Trophoblast cell (in vitro differentiated cells and primary cell): ENCODE measurements at regions not wholly inside any gene's neighbourhood (a gene's known extent, or its start where the extent isn't known, plus 50 kb on each side); places are given as distances from the start of the nearest gene placed in this dataset.
"Not testable (repeated sequence)": the region's sequence is repeated elsewhere in the genome, so short reads cannot be mapped to it uniquely, and the experiment has no call there.

Experiments used
- DNase-seq, 2 donors: peaks; one replicate each; pipeline ENCODE4 v3.0.0-alpha.2; 2016
- H2AFZ ChIP-seq: 2 replicates; pipeline ENCODE4 v1.6.1; 2013; ENCODE audit warnings: low read length, moderate library complexity, mild to moderate bottlenecking; ENCODE audit not compliant: insufficient read depth, poor library complexity
- H2AK5ac ChIP-seq: 2 replicates; pipeline ENCODE4 v1.6.1; 2013; ENCODE audit warnings: mild to moderate bottlenecking, low read length
- H2BK120ac ChIP-seq: 2 replicates; pipeline ENCODE4 v1.6.1; 2013; ENCODE audit warnings: low read length, mild to moderate bottlenecking, moderate library complexity; ENCODE audit not compliant: insufficient read depth, poor library complexity
- H2BK12ac ChIP-seq: 2 replicates; pipeline ENCODE4 v1.6.1; 2013; ENCODE audit warnings: mild to moderate bottlenecking, low read length, moderate library complexity
- H2BK5ac ChIP-seq: 2 replicates; pipeline ENCODE4 v1.6.1; 2013; ENCODE audit warnings: low read length, low read depth, moderate library complexity, mild to moderate bottlenecking; ENCODE audit not compliant: poor library complexity
- H3K14ac ChIP-seq: 2 replicates; pipeline ENCODE4 v1.6.1; 2013; ENCODE audit warnings: mild to moderate bottlenecking, low read length
- H3K18ac ChIP-seq: 2 replicates; pipeline ENCODE4 v1.6.1; 2013; ENCODE audit warnings: mild to moderate bottlenecking, low read length
- H3K23ac ChIP-seq: 2 replicates; pipeline ENCODE4 v1.6.1; 2013; ENCODE audit warnings: low read length
- H3K27ac ChIP-seq: 2 replicates; pipeline ENCODE4 v1.5.1; 2013; ENCODE audit warnings: low read depth, mild to moderate bottlenecking, inconsistent platforms, low read length, moderate library complexity
- H3K27me3 ChIP-seq: 2 replicates; pipeline ENCODE4 v1.6.1; 2013; ENCODE audit warnings: inconsistent platforms, mild to moderate bottlenecking, low read length, moderate library complexity; ENCODE audit not compliant: insufficient read depth
- H3K36me3 ChIP-seq, 2 experiments: 1 replicate in 1 of 2; 2 replicates in 1 of 2; pipeline ENCODE4 v1.6.1; 2013; ENCODE audit warnings: low read length in 2 of 2, mild to moderate bottlenecking in 2 of 2, moderate library complexity in 1 of 2; ENCODE audit not compliant: insufficient read depth in 2 of 2, control insufficient read depth in 1 of 2
- H3K4ac ChIP-seq: 2 replicates; pipeline ENCODE4 v1.6.1; 2013; ENCODE audit warnings: low read depth, mild to moderate bottlenecking, low read length, moderate library complexity
- H3K4me1 ChIP-seq, 2 experiments: 1 replicate in 1 of 2; 2 replicates in 1 of 2; pipeline ENCODE4 v1.6.1; 2013; ENCODE audit warnings: low read length in 2 of 2, mild to moderate bottlenecking in 2 of 2, moderate library complexity in 1 of 2; ENCODE audit not compliant: insufficient read depth in 2 of 2, control insufficient read depth in 1 of 2
- H3K4me2 ChIP-seq: 2 replicates; pipeline ENCODE4 v1.6.1; 2013; ENCODE audit warnings: inconsistent platforms, mild to moderate bottlenecking, low read length, moderate library complexity
- H3K4me3 ChIP-seq: 2 replicates; pipeline ENCODE4 v1.5.1; 2013; ENCODE audit warnings: mild to moderate bottlenecking, low read depth, low read length, inconsistent platforms
- H3K79me1 ChIP-seq: one replicate; pipeline ENCODE4 v1.6.1; 2013; ENCODE audit warnings: low read length
- H3K79me2 ChIP-seq: 2 replicates; pipeline ENCODE4 v1.6.1; 2013; ENCODE audit warnings: low read length, mild to moderate bottlenecking; ENCODE audit not compliant: control insufficient read depth, insufficient read depth, poor library complexity
- H3K9ac ChIP-seq: 2 replicates; pipeline ENCODE4 v1.6.1; 2013; ENCODE audit warnings: mild to moderate bottlenecking, low read length
- H3K9me3 ChIP-seq: 2 replicates; pipeline ENCODE4 v1.6.1; 2013; ENCODE audit warnings: low read depth, mild to moderate bottlenecking, control low read depth, inconsistent platforms, low read length; ENCODE audit not compliant: insufficient read depth
- H4K12ac ChIP-seq: 2 replicates; pipeline ENCODE4 v1.6.1; 2013; ENCODE audit warnings: low read depth, mild to moderate bottlenecking, low read length, moderate library complexity
- H4K8ac ChIP-seq: 2 replicates; pipeline ENCODE4 v1.6.1; 2013; ENCODE audit warnings: low read depth, mild to moderate bottlenecking, low read length, moderate library complexity
- H4K91ac ChIP-seq: one replicate; pipeline ENCODE4 v1.6.1; 2013; ENCODE audit warnings: low read depth, mild to moderate bottlenecking, low read length, moderate library complexity
- WGBS: extraction: QIAGEN DNeasy Blood & Tissue Kit; methylation state at CpG from one replicate; pipeline ENCODE4 v1.1.7; 2013; ENCODE audit warnings: missing lambda C conversion rate; ENCODE audit not compliant: insufficient read length, insufficient coverage; ENCODE audit errors: extremely low coverage; 5-methylcytosine and 5-hydroxymethylcytosine counted together

DNA sequence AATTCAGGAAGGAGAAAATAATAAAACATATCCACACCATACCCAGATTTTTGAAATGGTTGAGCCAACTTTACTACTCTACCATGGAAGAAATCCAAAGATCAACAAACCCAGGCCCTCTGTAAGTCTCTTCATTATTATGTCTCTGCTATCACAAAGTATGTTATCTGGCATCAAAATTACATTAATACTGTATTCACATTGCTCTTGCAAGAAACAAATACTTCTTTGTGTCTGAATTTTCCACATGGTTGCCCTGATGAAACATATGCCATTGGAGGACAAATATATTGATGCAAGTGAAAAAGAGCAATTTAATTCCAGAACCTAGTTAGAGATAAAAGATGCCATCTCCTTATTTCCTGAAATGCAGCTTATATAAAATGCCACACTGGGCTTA is 204.0 kb downstream of the FZD1 start:
- Histone ChIP-seq H4K8ac (no peak overlapping the region), H2AK5ac (no peak overlapping the region), H4K12ac (no peak overlapping the region), H3K4me1 (no peaks in the 10 kb centered on the region), H3K9ac (no peak overlapping the region), H2BK120ac (no peak overlapping the region), H3K27ac (no peak overlapping the region), H3K79me2 (no peaks in the 10 kb centered on the region), H3K18ac (no peak overlapping the region), H3K4ac (no peak overlapping the region), H2BK12ac (no peak overlapping the region), H2AFZ (no peak overlapping the region), H3K23ac (no peak overlapping the region), H3K9me3 (peaks cover 1% of the 10 kb centered on the region), H3K79me1 (no peaks in the 10 kb centered on the region), H3K14ac (no peak overlapping the region), H3K4me2 (no peak overlapping the region), H3K36me3 (no peaks in the 10 kb centered on the region), H2BK5ac (no peak overlapping the region), H3K27me3 (no peaks in the 10 kb centered on the region), H3K4me3 (no peak overlapping the region), H4K91ac (no peak overlapping the region)
- no peak for DNase-seq

DNA sequence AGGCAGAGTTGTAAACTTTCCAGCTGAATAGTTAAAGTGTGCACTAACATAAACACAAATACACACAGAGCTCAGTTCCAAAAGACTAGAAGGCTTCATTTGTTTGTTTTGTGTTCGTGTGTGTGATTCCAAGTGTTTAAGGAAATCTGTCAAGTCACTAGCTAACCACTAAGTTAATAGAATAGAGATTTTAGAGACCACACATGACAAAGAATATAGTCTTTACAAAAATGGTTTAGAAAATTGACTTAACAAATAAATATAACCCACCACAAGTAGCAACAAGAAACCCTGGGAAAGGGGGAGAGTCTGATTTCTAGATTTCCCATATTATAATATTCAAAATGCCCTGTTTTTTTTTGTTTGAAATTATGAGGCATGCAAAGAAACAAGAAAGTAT is 209.4 kb downstream of the FZD1 start:
- H3K79me2 ChIP-seq = no peaks in the 10 kb centered on the region
- no peaks in the 10 kb centered on the region for H3K4me1 ChIP-seq
- no peak overlapping the region for H2AFZ ChIP-seq
- no peak overlapping the region for H2BK5ac ChIP-seq
- no peak overlapping the region for H3K4ac ChIP-seq
- DNase-seq = no peak
- no CpG with 5 or more reads among the region's 1 CpG for WGBS
- no peak overlapping the region for H2BK120ac ChIP-seq
- no peaks in the 10 kb centered on the region for H3K36me3 ChIP-seq
- no peak overlapping the region for H4K8ac ChIP-seq
- no peak overlapping the region for H4K91ac ChIP-seq
- no peak overlapping the region for H3K9ac ChIP-seq
- H2BK12ac ChIP-seq = no peak overlapping the region
- H3K18ac ChIP-seq = no peak overlapping the region
- no peak overlapping the region for H3K27ac ChIP-seq
- H4K12ac ChIP-seq = no peak overlapping the region
- no peak overlapping the region for H2AK5ac ChIP-seq
- H3K4me2 ChIP-seq = no peak overlapping the region
- H3K27me3 ChIP-seq = no peaks in the 10 kb centered on the region
- no peaks in the 10 kb centered on the region for H3K9me3 ChIP-seq
- no peaks in the 10 kb centered on the region for H3K79me1 ChIP-seq
- no peak overlapping the region for H3K23ac ChIP-seq
- H3K4me3 ChIP-seq = no peak overlapping the region
- no peak overlapping the region for H3K14ac ChIP-seq

GRCh38 chr7:91474074-91474473 is 209.8 kb downstream of the FZD1 start:
- Histone ChIP-seq H3K18ac (no peak overlapping the region), H3K36me3 (no peaks in the 10 kb centered on the region), H2AFZ (no peak overlapping the region), H3K27me3 (no peaks in the 10 kb centered on the region), H3K79me2 (no peaks in the 10 kb centered on the region), H2AK5ac (no peak overlapping the region), H2BK120ac (no peak overlapping the region), H4K12ac (no peak overlapping the region), H3K9ac (no peak overlapping the region), H3K14ac (no peak overlapping the region), H3K23ac (no peak overlapping the region), H2BK12ac (no peak overlapping the region), H4K91ac (no peak overlapping the region), H3K4me2 (no peak overlapping the region), H4K8ac (no peak overlapping the region), H3K79me1 (no peaks in the 10 kb centered on the region), H3K4me3 (no peak overlapping the region), H2BK5ac (no peak overlapping the region), H3K27ac (no peak overlapping the region), H3K4ac (no peak overlapping the region), H3K4me1 (no peaks in the 10 kb centered on the region), H3K9me3 (no peaks in the 10 kb centered on the region)
- WGBS = no CpG with 5 or more reads among the region's 1 CpG
- no peak for DNase-seq

DNA sequence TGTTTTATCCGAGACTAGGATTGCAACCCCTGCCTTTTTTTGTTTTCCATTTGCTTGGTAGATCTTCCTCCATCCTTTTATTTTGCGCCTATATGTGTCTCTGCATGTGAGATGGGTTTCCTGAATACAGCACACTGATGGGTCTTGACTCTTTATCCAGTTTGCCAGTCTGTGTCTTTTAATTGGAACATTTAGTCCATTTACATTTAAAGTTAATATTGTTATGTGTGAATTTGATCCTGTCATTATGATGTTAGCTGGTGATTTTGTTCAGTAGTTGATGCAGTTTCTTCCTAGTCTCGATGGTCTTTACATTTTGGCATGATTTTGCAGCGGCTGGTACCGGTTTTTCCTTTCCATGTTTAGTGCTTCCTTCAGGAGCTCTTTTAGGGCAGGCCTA is 216.2 kb downstream of the FZD1 start:
- H2BK120ac ChIP-seq, H3K36me3 ChIP-seq, H3K4me2 ChIP-seq, H3K23ac ChIP-seq, H4K8ac ChIP-seq, H3K27me3 ChIP-seq, H3K9ac ChIP-seq, H3K18ac ChIP-seq, H3K9me3 ChIP-seq, H2AK5ac ChIP-seq, H3K79me2 ChIP-seq, H3K4ac ChIP-seq, H3K27ac ChIP-seq, H3K14ac ChIP-seq, H2AFZ ChIP-seq, DNase-seq, H3K4me1 ChIP-seq, H2BK5ac ChIP-seq, H4K91ac ChIP-seq, H2BK12ac ChIP-seq, H4K12ac ChIP-seq, H3K79me1 ChIP-seq, H3K4me3 ChIP-seq: not testable (repeated sequence)
- no CpG with 5 or more reads among the region's 5 CpGs for WGBS

DNA sequence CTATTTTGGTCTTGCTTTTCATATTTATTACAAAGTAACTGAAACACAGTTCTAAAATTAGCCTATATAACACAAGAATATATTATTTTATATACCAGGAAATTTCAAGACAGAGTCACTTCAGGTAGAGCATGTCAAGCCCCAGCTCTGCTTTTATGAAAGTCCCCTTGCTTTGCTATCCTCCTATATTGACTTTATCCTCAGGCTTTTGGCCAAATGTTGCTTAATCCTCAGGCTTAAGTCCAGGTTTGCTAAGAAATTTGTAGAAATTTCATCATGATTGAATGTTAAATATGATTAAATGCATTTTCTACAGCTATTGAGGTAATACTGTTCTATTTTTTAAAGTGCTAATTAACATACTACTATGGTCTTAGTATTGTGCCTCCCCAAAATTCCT is 227.6 kb downstream of the FZD1 start:
- no peaks in the 10 kb centered on the region for H3K4me1 ChIP-seq
- no peak overlapping the region for H2AFZ ChIP-seq
- H4K12ac ChIP-seq = no peak overlapping the region
- H3K79me2 ChIP-seq = no peaks in the 10 kb centered on the region
- H3K14ac ChIP-seq = no peak overlapping the region
- no peaks in the 10 kb centered on the region for H3K27me3 ChIP-seq
- no peak for DNase-seq
- no peak overlapping the region for H3K23ac ChIP-seq
- H3K79me1 ChIP-seq = no peaks in the 10 kb centered on the region
- no peak overlapping the region for H2AK5ac ChIP-seq
- no peak overlapping the region for H2BK5ac ChIP-seq
- H3K4me2 ChIP-seq = no peak overlapping the region
- no peak overlapping the region for H2BK120ac ChIP-seq
- no peak overlapping the region for H4K8ac ChIP-seq
- H3K9me3 ChIP-seq = no peaks in the 10 kb centered on the region
- H3K18ac ChIP-seq = no peak overlapping the region
- no peak overlapping the region for H3K4ac ChIP-seq
- no peak overlapping the region for H4K91ac ChIP-seq
- H3K9ac ChIP-seq = no peak overlapping the region
- H3K36me3 ChIP-seq = no peaks in the 10 kb centered on the region
- no peak overlapping the region for H3K4me3 ChIP-seq
- H2BK12ac ChIP-seq = no peak overlapping the region
- H3K27ac ChIP-seq = no peak overlapping the region
